Lung (tissue), 11 donors: ENCODE measurements at regions not wholly inside any gene's neighbourhood (a gene's known extent, or its start where the extent isn't known, plus 50 kb on each side); places are given as distances from the start of the nearest gene placed in this dataset.

Source experiments
- ATAC-seq: fragments of 200-7000 bp; cut with Tn5 transposase; one replicate; pipeline ENCODE4 v1.9.1; 2020; ENCODE audit warnings: moderate number of reproducible peaks; ENCODE audit not compliant: insufficient read depth, low FRiP score
- DNase-seq, 3 donors: peaks; one replicate each; pipeline ENCODE4 v3.0.0-alpha.2; 2013 to 2017
- H3K27ac ChIP-seq, 2 donors: one replicate each; pipeline ENCODE4 v1.5.1; 2013; ENCODE audit warnings: mild to moderate bottlenecking in 2 of 2, moderate library complexity in 2 of 2, control low read depth in 1 of 2, inconsistent platforms in 1 of 2, low read depth in 1 of 2, low read length in 1 of 2
- H3K27me3 ChIP-seq, 3 donors: one replicate each; pipeline ENCODE4 v1.5.1; 2013; ENCODE audit warnings: low read length in 2 of 3; ENCODE audit not compliant: control insufficient read depth in 3 of 3, insufficient read depth in 3 of 3
- H3K36me3 ChIP-seq, 4 donors: one replicate each; pipeline ENCODE4 v1.5.1; 2013; ENCODE audit warnings: low read length in 4 of 4, mild to moderate bottlenecking in 1 of 4, moderate library complexity in 1 of 4; ENCODE audit not compliant: control insufficient read depth in 4 of 4, insufficient read depth in 4 of 4
- H3K4me1 ChIP-seq, 5 donors: one replicate each; pipeline ENCODE4 v1.5.1; 2013; ENCODE audit warnings: low read length in 5 of 5, mild to moderate bottlenecking in 2 of 5, moderate library complexity in 1 of 5; ENCODE audit not compliant: control insufficient read depth in 5 of 5, insufficient read depth in 5 of 5
- H3K4me3 ChIP-seq: one replicate; pipeline ENCODE4 v1.5.1; 2013; ENCODE audit warnings: mild to moderate bottlenecking, control low read depth, moderate library complexity
- H3K9ac ChIP-seq, 2 donors: one replicate each; pipeline ENCODE4 v1.5.1; 2013; ENCODE audit warnings: low read length in 2 of 2, control low read depth in 1 of 2; ENCODE audit not compliant: insufficient read depth in 1 of 2
- H3K9me3 ChIP-seq, 4 donors: one replicate each; pipeline ENCODE4 v1.5.1; 2013; ENCODE audit warnings: low read length in 3 of 4, mild to moderate bottlenecking in 1 of 4, moderate library complexity in 1 of 4; ENCODE audit not compliant: control insufficient read depth in 4 of 4, insufficient read depth in 3 of 4
- CTCF ChIP-seq: IDR thresholded peaks from 2 replicates; pipeline ENCODE4 v1.5.1; 2012; ENCODE audit warnings: mild to moderate bottlenecking; ENCODE audit errors: control extremely low read depth, extremely low read depth
- WGBS, 2 donors: extraction: QIAGEN DNeasy Blood & Tissue Kit; methylation state at CpG; one replicate each; pipeline ENCODE4 v1.1.7; 2013; 5-methylcytosine and 5-hydroxymethylcytosine counted together
- donor health status: control.
- donor health status: control.
- donor health status: Bipolar disorder and iron deficiency.
- donor health status: healthy.
- donor health status: DM: yes; HTN: yes; CAD: no.

GRCh38 chr1:60516996-60517395 is 443.4 kb upstream of the C1orf87 start:
- no peaks in the 10 kb centered on the region for H3K27me3 ChIP-seq
- no peaks in the 10 kb centered on the region for H3K9me3 ChIP-seq
- no peaks in the 10 kb centered on the region for H3K4me1 ChIP-seq
- 76 to 88% methylated on average over 3 of the region's 3 CpGs for WGBS, 2 donors
- no peak for DNase-seq
- ATAC-seq = no peak
- no peak overlapping the region for H3K9ac ChIP-seq
- H3K27ac ChIP-seq = no peak overlapping the region
- TF ChIP-seq CTCF = no peak
- H3K36me3 ChIP-seq = no peaks in the 10 kb centered on the region
- no peak overlapping the region for H3K4me3 ChIP-seq

DNA sequence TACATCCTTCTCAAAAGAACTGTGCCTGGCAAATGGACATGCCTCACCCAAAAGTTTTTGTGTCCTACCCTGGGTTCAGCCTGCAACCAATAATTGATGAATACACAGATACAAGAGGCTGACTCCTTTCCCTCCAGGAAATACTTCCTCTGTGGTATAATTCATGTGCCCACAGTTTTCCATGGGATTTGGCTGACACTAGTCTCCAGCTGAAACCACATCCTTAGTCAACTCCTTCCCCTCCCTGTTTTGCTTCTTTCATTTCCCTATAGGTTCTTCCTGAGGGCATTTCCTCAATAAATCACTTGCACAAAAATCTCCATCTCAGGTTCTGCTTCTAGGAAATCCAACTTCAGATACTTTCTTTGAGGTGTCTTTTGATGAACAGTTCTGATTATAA is 436.6 kb upstream of the C1orf87 start:
- H3K36me3 ChIP-seq = no peaks in the 10 kb centered on the region
- no peak for ATAC-seq
- no peaks in the 10 kb centered on the region for H3K27me3 ChIP-seq
- H3K4me3 ChIP-seq = no peak overlapping the region
- H3K9me3 ChIP-seq = no peaks in the 10 kb centered on the region
- no peak overlapping the region for H3K9ac ChIP-seq
- TF ChIP-seq CTCF = no peak
- H3K27ac ChIP-seq = no peak overlapping the region
- no peaks in the 10 kb centered on the region for H3K4me1 ChIP-seq
- DNase-seq = no peak

- H3K9ac ChIP-seq = no peak overlapping the region
- H3K4me3 ChIP-seq = no peak overlapping the region
- no peak overlapping the region for H3K27ac ChIP-seq
- H3K27me3 ChIP-seq = no peaks in the 10 kb centered on the region
- 43 to 61% methylated on average over 3 of the region's 3 CpGs for WGBS, 2 donors
- ATAC-seq = no peak
- peaks cover 0 to 3% (median 0%) of the 10 kb centered on the region in 4 donors for H3K9me3 ChIP-seq
- peak in 1 of 3 donors; percentile 11 for DNase-seq
- no peaks in the 10 kb centered on the region for H3K36me3 ChIP-seq
- peaks cover 0 to 3% (median 0%) of the 10 kb centered on the region in 5 donors for H3K4me1 ChIP-seq
- TF ChIP-seq CTCF = no peak
These were observed 430.8 kb upstream of the C1orf87 start for GRCh38 chr1:60504206-60504840.
